OCI-LY1 (cell line): ENCODE measurements at regions not wholly inside any gene's neighbourhood (a gene's known extent, or its start where the extent isn't known, plus 50 kb on each side); places are given as distances from the start of the nearest gene placed in this dataset.
"Not testable (repeated sequence)": the region's sequence is repeated elsewhere in the genome, so short reads cannot be mapped to it uniquely, and the experiment has no call there.

ENCODE experiments used
- CTCF ChIP-seq: fragments of 200-600 bp; sonication (generic), shearing (Covaris generic); IDR thresholded peaks from 2 replicates; pipeline ENCODE4 v1.5.1; 2017; ENCODE audit warnings: mild to moderate bottlenecking, antibody characterized with exemption, low read length, moderate library complexity, mixed read lengths
- EZH2 ChIP-seq: fragments of 200-600 bp; sonication (generic), shearing (Covaris generic); IDR thresholded peaks from 2 replicates; pipeline ENCODE4 v1.8.0; 2017; ENCODE audit warnings: borderline replicate concordance, mixed run types, mild to moderate bottlenecking, antibody characterized with exemption, low read length, moderate library complexity, mixed read lengths

GRCh38 chr10:15972736-15973135 lies 112.4 kb upstream of the MINDY3 start:
- TF ChIP-seq CTCF, EZH2: not testable (repeated sequence)
